H9 (cell line): ENCODE measurements at regions not wholly inside any gene's neighbourhood (a gene's known extent, or its start where the extent isn't known, plus 50 kb on each side); places are given as distances from the start of the nearest gene placed in this dataset.

Experiments used
- DNase-seq: peaks from one replicate; pipeline ENCODE4 v3.0.0-alpha.2; 2017
- H2AFZ ChIP-seq: one replicate; pipeline ENCODE4 v1.6.1; 2013; ENCODE audit warnings: mild to moderate bottlenecking, low read length, control low read depth, moderate library complexity
- H2AK5ac ChIP-seq: 2 replicates; pipeline ENCODE4 v1.6.1; 2013; ENCODE audit warnings: low read length, control low read depth, mixed read lengths; ENCODE audit not compliant: insufficient read length
- H2BK120ac ChIP-seq: one replicate; pipeline ENCODE4 v1.6.1; 2013; ENCODE audit warnings: low read depth, mild to moderate bottlenecking, low read length, control low read depth, inconsistent platforms; ENCODE audit not compliant: poor library complexity, severe bottlenecking
- H2BK12ac ChIP-seq: 2 replicates; pipeline ENCODE4 v1.6.1; 2013; ENCODE audit warnings: low read length, control low read depth, mixed read lengths, low read depth; ENCODE audit not compliant: insufficient read length
- H2BK15ac ChIP-seq: 2 replicates; pipeline ENCODE4 v1.6.1; 2013; ENCODE audit warnings: low read depth, low read length, control low read depth
- H2BK20ac ChIP-seq: one replicate; pipeline ENCODE4 v1.6.1; 2013; ENCODE audit warnings: low read depth, mild to moderate bottlenecking, low read length, control low read depth, inconsistent platforms; ENCODE audit not compliant: poor library complexity, severe bottlenecking
- H2BK5ac ChIP-seq: 2 replicates; pipeline ENCODE4 v1.6.1; 2013; ENCODE audit warnings: low read length, control low read depth, mixed read lengths; ENCODE audit not compliant: insufficient read length
- H3K14ac ChIP-seq: 2 replicates; pipeline ENCODE4 v1.6.1; 2013; ENCODE audit warnings: low read length, control low read depth; ENCODE audit not compliant: insufficient read depth
- H3K18ac ChIP-seq: 2 replicates; pipeline ENCODE4 v1.6.1; 2013; ENCODE audit warnings: low read depth, mild to moderate bottlenecking, mixed read lengths, low read length, control low read depth; ENCODE audit not compliant: insufficient read length
- H3K23ac ChIP-seq: 2 replicates; pipeline ENCODE4 v1.6.1; 2013; ENCODE audit warnings: low read length, control low read depth, mixed read lengths, low read depth; ENCODE audit not compliant: insufficient read length
- H3K23me2 ChIP-seq: 2 replicates; pipeline ENCODE4 v1.6.1; 2013; ENCODE audit warnings: low read depth, mild to moderate bottlenecking, mixed read lengths, low read length, control low read depth; ENCODE audit not compliant: insufficient read length, poor library complexity, severe bottlenecking
- H3K27ac ChIP-seq: 2 replicates; pipeline ENCODE4 v1.5.1; 2013; ENCODE audit warnings: low read length, control low read depth, mixed read lengths, low read depth; ENCODE audit not compliant: insufficient read length
- H3K27me3 ChIP-seq: 2 replicates; pipeline ENCODE4 v1.6.1; 2013; ENCODE audit warnings: low read length, control low read depth, inconsistent platforms; ENCODE audit not compliant: insufficient read depth
- H3K4ac ChIP-seq: 2 replicates; pipeline ENCODE4 v1.6.1; 2013; ENCODE audit warnings: low read depth, mild to moderate bottlenecking, control low read depth, inconsistent platforms, low read length, moderate library complexity
- H3K4me1 ChIP-seq: 2 replicates; pipeline ENCODE4 v1.6.1; 2013; ENCODE audit warnings: low read length, control low read depth, inconsistent platforms; ENCODE audit not compliant: insufficient read depth
- H3K4me2 ChIP-seq: 2 replicates; pipeline ENCODE4 v1.6.1; 2013; ENCODE audit warnings: low read length, control low read depth, mixed read lengths; ENCODE audit not compliant: insufficient read length, insufficient read depth
- H3K56ac ChIP-seq: 2 replicates; pipeline ENCODE4 v1.6.1; 2013; ENCODE audit warnings: low read depth, mild to moderate bottlenecking, mixed read lengths, low read length, control low read depth; ENCODE audit not compliant: insufficient read length
- H3K79me1 ChIP-seq: 2 replicates; pipeline ENCODE4 v1.6.1; 2013; ENCODE audit warnings: low read depth, mild to moderate bottlenecking, moderate library complexity, low read length, control low read depth, inconsistent platforms; ENCODE audit not compliant: insufficient read depth, poor library complexity, severe bottlenecking
- H3K79me2 ChIP-seq: 2 replicates; pipeline ENCODE4 v1.6.1; 2013; ENCODE audit warnings: low read length, control low read depth, inconsistent platforms; ENCODE audit not compliant: insufficient read depth
- H3K9ac ChIP-seq: 2 replicates; pipeline ENCODE4 v1.6.1; 2013; ENCODE audit warnings: low read length, control low read depth, mixed read lengths; ENCODE audit not compliant: insufficient read length; ENCODE audit errors: extremely low read depth
- H3K9me3 ChIP-seq: one replicate; pipeline ENCODE4 v1.6.1; 2013; ENCODE audit warnings: low read depth, low read length, inconsistent platforms; ENCODE audit not compliant: control insufficient read depth
- H3T11ph ChIP-seq: one replicate; pipeline ENCODE4 v1.6.1; 2013; ENCODE audit warnings: mild to moderate bottlenecking, low read length, control low read depth, inconsistent platforms
- H4K20me1 ChIP-seq: one replicate; pipeline ENCODE4 v1.6.1; 2013; ENCODE audit not compliant: control insufficient read depth, insufficient read length, insufficient read depth
- H4K5ac ChIP-seq: 2 replicates; pipeline ENCODE4 v1.6.1; 2013; ENCODE audit warnings: low read depth, mild to moderate bottlenecking, mixed read lengths, low read length, control low read depth; ENCODE audit not compliant: insufficient read length
- H4K8ac ChIP-seq: replicated peaks from 2 replicates; pipeline ENCODE4 v1.6.1; 2013; ENCODE audit warnings: low read length, control low read depth, mixed read lengths, low read depth; ENCODE audit not compliant: insufficient read length
- H4K91ac ChIP-seq: 2 replicates; pipeline ENCODE4 v1.6.1; 2013; ENCODE audit warnings: low read depth, mild to moderate bottlenecking, moderate library complexity, mixed read lengths, low read length, control low read depth; ENCODE audit not compliant: insufficient read length
- H3K27ac Mint-ChIP-seq, 3 experiments: 2 replicates in 2 of 3; 3 replicates in 1 of 3; pipeline ENCODE4 v1.8.0; 2020 to 2021; ENCODE audit warnings: mixed read lengths in 3 of 3, mild to moderate bottlenecking in 1 of 3, moderate library complexity in 1 of 3
- H3K27me3 Mint-ChIP-seq: 2 replicates; pipeline ENCODE4 v1.8.0; 2021; ENCODE audit warnings: low read depth, mild to moderate bottlenecking, moderate library complexity, mixed read lengths
- H3K36me3 Mint-ChIP-seq, 3 experiments: 2 replicates in 2 of 3; 3 replicates in 1 of 3; pipeline ENCODE4 v1.8.0; 2020 to 2021; ENCODE audit warnings: low read depth in 3 of 3, mixed read lengths in 3 of 3; ENCODE audit not compliant: insufficient read depth in 1 of 3
- H3K4me1 Mint-ChIP-seq, 2 experiments: 2 replicates each; pipeline ENCODE4 v1.8.0; 2020; ENCODE audit warnings: mixed read lengths in 2 of 2
- H3K4me3 Mint-ChIP-seq, 2 experiments: 2 replicates in 1 of 2; 3 replicates in 1 of 2; pipeline ENCODE4 v1.8.0; 2020 to 2021; ENCODE audit warnings: mild to moderate bottlenecking in 2 of 2, mixed read lengths in 2 of 2, moderate library complexity in 1 of 2
- H3K9me3 Mint-ChIP-seq, 2 experiments: 2 replicates in 1 of 2; 3 replicates in 1 of 2; pipeline ENCODE4 v1.8.0; 2020; ENCODE audit warnings: mild to moderate bottlenecking in 2 of 2, mixed read lengths in 2 of 2, moderate library complexity in 1 of 2
- CTCF ChIP-seq: fragments of 200-600 bp; sonication (generic); conservative IDR thresholded peaks from 3 replicates; pipeline ENCODE4 v1.8.0; 2021; ENCODE audit warnings: antibody characterized with exemption, mild to moderate bottlenecking
- WGBS: extraction: QIAGEN DNeasy Blood & Tissue Kit; methylation state at CpG from one replicate; pipeline ENCODE4 v1.1.7; 2013; ENCODE audit warnings: missing lambda C conversion rate, low lambda C conversion rate, mixed read lengths; ENCODE audit not compliant: insufficient read length; ENCODE audit errors: extremely low coverage; 5-methylcytosine and 5-hydroxymethylcytosine counted together

GRCh38 chr5:3429962-3430361 lies 165.7 kb upstream of the IRX1 start:
- no peak overlapping the region for H2BK5ac ChIP-seq
- H2AFZ ChIP-seq = no peak overlapping the region
- H3K14ac ChIP-seq = no peak overlapping the region; the same call in 1 of the 2 replicates
- peaks cover 4 to 9% of the 10 kb centered on the region in 2 experiments for H3K4me1 Mint-ChIP-seq
- no CpG with 5 or more reads among the region's 7 CpGs for WGBS
- H2BK20ac ChIP-seq = no peak overlapping the region
- no peak overlapping the region for H3K4me2 ChIP-seq
- H3K9ac ChIP-seq = no peak overlapping the region
- no peak overlapping the region for H3K4ac ChIP-seq
- no peak overlapping the region for H3T11ph ChIP-seq
- no peaks in the 10 kb centered on the region for H3K36me3 Mint-ChIP-seq
- no peaks in the 10 kb centered on the region for H3K9me3 Mint-ChIP-seq
- no peak overlapping the region for H2AK5ac ChIP-seq
- H2BK120ac ChIP-seq = no peak overlapping the region
- no peak overlapping the region for H4K5ac ChIP-seq
- H3K4me1 ChIP-seq = no peaks in the 10 kb centered on the region
- H3K27ac Mint-ChIP-seq = no peak overlapping the region
- DNase-seq = no peak
- no peak overlapping the region for H3K23ac ChIP-seq
- no peak for TF ChIP-seq CTCF
- H2BK15ac ChIP-seq = no peak overlapping the region
- H3K27me3 ChIP-seq = no peaks in the 10 kb centered on the region
- H4K20me1 ChIP-seq = no peaks in the 10 kb centered on the region
- H3K79me1 ChIP-seq = no peaks in the 10 kb centered on the region
- H3K56ac ChIP-seq = no peak overlapping the region
- no peak overlapping the region for H2BK12ac ChIP-seq
- no peak overlapping the region for H4K8ac ChIP-seq
- no peak overlapping the region for H3K4me3 Mint-ChIP-seq
- H3K27me3 Mint-ChIP-seq = peaks cover 6% of the 10 kb centered on the region
- H3K79me2 ChIP-seq = no peaks in the 10 kb centered on the region
- H3K9me3 ChIP-seq = no peaks in the 10 kb centered on the region
- no peak overlapping the region for H3K27ac ChIP-seq
- no peak overlapping the region for H4K91ac ChIP-seq
- H3K18ac ChIP-seq = no peak overlapping the region
- H3K23me2 ChIP-seq = no peaks in the 10 kb centered on the region
